Stimulated activated CD4-positive, alpha-beta T cell treated with anti-CD3 and anti-CD28 coated beads, Interleukin-1b, Interleukin-23, amount 100 ng/mL, for 24 hours (primary cell): ENCODE measurements at regions not wholly inside any gene's neighbourhood (a gene's known extent, or its start where the extent isn't known, plus 50 kb on each side); places are given as distances from the start of the nearest gene placed in this dataset.

Source experiments
- DNase-seq, 4 experiments: peaks; one replicate each; pipeline ENCODE4 v3.0.0-alpha.2; 2020; ENCODE audit warnings: low read depth in 4 of 4, low spot score in 1 of 4

GRCh38 chr7:35581605-35582210, 113.2 kb downstream of the HERPUD2 start:
- DNase-seq: no peak

DNA sequence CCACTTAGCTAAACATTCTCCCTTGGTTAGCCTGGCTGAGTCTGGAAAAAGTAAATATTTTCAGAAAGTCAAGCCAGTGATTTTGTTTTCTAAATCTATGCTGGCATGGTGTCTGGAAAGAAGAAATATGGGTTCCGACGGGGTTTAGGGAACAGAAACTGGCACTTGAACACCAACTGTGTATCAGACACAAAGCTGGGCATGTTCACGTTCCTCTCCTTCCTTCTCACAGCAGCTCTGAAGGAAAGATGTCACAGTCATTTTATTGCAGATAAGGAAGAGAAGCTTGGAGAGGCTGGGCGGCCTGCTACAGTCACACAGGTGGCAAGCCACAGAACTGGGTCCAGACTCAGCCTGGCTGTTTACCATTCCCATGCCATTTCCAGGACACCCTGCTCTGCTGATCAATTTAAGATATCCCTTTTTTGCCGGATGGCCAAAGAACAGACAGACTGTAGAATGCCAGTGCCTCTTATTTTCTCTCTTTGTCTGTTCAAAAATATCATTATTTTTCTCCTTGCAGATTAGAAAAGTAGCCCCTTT, 118.8 kb downstream of the HERPUD2 start:
- DNase-seq: no peak

DNA sequence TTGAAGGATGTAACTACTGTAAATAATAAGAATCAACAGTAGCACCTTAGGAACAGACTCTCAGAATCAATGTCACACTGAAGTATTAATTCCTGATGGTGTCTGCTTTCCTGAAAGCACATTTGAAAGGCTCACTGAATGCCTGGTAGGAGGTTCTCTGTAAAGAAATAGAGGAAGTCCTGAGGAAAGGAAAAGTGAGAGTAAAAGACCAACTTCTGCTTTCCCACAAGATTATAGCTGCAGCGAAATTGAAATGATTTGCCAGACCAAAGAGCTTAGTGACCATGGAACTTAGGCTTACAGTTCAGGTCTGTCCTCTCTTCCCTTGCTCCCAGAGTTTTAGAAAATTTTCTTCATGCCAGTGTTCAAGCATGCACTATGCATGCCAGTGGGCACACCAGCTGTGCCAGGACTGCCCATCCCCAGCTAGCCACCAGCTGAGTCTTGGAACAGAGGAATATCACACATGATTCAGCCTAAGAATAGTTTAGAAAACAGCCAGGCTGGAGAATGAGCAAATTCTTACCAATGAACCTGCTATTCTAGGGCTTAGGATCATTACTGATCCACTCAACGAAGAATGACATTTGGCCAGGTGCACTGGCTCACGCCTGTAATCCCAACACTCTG, 123.2 kb downstream of the HERPUD2 start:
- no peak for DNase-seq

DNA sequence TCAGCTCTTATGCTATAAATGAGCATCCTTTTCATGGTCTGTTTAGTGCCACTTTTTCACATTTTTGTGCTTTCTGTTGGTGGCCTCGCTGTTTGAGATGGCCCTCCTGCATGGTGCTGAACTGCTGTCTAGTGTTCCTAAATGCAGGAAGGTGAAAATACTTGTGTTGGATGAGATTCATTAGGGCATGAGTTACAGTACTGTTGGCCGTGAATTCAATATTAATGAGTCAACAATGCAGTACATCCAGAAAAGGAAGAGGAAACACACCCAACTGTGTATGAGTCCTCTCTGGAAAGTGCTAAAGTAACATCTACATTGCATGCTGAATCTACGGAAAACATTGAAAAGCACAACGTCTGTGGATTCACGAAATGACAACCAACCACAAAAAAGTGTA, 124.0 kb downstream of the HERPUD2 start:
- no peak for DNase-seq

DNA sequence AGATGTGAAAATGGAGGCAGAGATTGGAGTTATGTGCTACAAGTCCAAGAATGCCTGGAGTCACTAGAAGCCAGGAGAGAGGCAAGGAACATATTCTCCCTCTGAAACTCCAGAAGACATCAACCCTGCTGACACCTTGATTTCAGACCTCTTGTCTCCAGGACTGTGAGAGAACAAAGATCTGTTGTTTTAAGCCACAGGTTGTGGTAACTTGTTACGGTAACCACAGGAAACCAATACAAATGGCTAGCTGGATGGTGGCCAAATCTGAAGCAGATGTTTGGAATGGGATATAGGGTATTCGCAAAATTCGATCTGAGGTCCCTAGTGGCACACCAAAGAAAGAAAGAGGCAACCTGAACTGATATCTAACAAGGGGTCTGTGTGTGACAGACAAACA, 129.0 kb downstream of the HERPUD2 start:
- no peak for DNase-seq

- no peak for DNase-seq
Observed at GRCh38 chr7:35558841-35559240, 136.1 kb downstream of the HERPUD2 start.

GRCh38 chr7:35556515-35557471, 138.1 kb downstream of the HERPUD2 start:
- no peak for DNase-seq

DNA sequence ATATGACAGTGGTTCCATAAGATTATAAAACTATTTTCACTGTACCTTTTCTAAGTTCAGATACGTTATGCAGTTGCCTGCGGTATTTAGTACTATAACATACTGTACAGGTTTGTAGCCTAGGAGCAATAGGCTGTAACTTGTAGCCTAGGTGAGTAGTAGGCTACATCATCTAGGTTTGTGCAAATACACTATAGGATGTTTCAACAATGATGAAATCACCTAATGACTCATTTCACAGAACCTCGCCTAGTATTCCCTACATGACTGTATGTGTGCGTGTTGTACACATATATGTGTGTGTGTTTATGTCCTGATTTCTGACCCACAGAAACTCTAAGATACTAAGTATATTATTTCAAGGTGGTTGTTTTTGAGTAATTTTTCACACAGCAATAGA, 139.0 kb downstream of the HERPUD2 start:
- DNase-seq: no peak

GRCh38 chr7:35555386-35555785, 139.5 kb downstream of the HERPUD2 start:
- no peak for DNase-seq

GRCh38 chr7:35553519-35553918, 141.4 kb downstream of the HERPUD2 start:
- DNase-seq: no peak

DNA sequence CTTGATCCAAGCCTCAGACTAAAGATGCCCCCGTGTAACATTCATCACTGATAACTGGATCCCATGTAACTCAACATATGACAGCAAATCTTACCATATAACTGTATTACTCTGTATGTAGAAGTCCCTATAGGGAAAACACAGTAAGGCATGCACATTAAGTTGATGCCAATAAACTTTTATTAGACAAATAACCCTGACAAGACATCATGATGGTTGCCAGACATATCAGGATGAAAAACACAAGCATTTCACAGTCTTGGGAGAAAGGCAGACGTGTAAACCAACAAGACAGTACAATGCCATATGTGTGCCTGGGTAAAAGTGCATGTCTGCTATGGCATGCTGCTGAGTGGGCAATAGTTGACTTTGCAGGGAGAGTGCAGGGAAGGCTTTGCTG, 142.2 kb downstream of the HERPUD2 start:
- no peak for DNase-seq

GRCh38 chr7:35551321-35552081, 143.4 kb downstream of the HERPUD2 start:
- no peak for DNase-seq

GRCh38 chr7:35550831-35551230, 144.1 kb downstream of the HERPUD2 start:
- no peak for DNase-seq

GRCh38 chr7:35549781-35550180, 145.2 kb downstream of the HERPUD2 start:
- DNase-seq: no peak

- no peak for DNase-seq
Observed at GRCh38 chr7:35548291-35548690, 146.6 kb downstream of the HERPUD2 start.

DNA sequence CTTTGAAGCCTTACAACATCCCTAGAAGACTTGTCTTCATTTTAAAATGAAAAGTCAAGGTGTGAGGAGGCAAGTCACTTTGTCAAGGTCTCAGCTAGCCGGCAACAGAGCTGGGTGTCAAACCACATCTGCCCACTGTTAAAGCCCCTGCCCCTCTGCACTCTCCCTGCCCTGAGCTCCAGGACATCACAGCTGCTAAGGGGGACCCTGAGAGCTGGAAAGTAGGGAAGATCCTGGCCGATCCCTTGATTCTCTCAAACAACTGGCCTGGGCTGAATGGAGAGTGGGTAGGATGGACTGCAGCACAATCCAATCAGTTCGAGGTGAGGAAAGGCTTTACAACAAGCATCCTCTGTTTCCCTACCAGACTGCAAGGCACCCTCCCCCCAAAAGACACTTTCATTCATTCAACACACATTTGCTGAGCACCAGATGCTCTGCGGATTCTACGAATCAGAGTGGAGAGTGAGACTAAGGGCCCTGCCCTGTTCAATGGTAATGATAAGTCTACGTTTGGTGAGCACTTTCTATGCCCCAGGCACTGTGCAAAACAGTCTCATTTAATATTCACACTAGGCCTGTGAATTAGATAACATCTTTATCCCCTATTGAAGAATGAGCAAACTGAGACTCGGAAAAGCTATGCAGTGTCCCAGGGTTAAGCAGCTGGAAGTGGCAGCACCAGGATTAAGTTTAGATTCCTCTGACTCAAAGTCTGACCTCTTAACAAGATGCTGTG, 148.1 kb downstream of the HERPUD2 start:
- DNase-seq: no peak

- no peak for DNase-seq
Observed at GRCh38 chr7:35545831-35546230, 149.1 kb downstream of the HERPUD2 start.

DNA sequence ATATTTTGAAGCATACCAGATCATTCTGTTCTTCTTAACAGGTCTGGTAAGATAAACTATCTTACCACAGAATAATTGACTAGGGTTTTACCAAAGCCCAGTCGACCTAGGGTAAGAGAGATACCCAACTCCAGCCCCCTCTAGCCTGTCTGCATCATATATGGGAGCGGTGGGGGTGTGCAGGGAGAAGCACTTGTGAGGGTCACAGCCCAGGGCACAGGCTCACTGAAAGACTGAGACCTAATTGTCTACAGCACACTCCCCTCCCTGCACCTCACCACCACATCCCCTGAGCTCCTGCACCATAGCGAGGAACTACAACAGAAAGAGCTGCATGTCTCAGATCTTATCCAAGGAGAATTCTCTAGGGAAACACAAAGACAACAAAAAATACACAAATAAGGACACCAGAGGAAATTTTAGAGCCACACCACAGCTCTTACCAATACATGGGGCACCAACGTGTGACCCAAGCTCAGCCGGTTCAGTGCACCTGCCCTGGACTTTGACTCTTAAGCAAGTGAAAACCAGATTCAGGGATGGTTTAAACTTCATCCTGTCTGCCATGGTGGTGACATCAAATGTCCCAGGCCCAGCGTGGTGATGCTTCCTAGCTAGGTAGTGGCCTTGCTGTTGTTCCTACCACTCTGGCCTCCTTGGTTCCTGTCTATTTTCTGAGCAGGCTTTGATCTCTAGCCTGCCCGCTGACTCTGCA, 150.8 kb downstream of the HERPUD2 start:
- DNase-seq: no peak
